NCI-H2171 treated with DMSO at 0.1 percent for 48 hours (cell line): ENCODE measurements at regions not wholly inside any gene's neighbourhood (a gene's known extent, or its start where the extent isn't known, plus 50 kb on each side); places are given as distances from the start of the nearest gene placed in this dataset.

Experiments
- DNase-seq: peaks from one replicate; lab custom pipeline; 2025; lab: John Stamatoyannopoulos, UW

DNA sequence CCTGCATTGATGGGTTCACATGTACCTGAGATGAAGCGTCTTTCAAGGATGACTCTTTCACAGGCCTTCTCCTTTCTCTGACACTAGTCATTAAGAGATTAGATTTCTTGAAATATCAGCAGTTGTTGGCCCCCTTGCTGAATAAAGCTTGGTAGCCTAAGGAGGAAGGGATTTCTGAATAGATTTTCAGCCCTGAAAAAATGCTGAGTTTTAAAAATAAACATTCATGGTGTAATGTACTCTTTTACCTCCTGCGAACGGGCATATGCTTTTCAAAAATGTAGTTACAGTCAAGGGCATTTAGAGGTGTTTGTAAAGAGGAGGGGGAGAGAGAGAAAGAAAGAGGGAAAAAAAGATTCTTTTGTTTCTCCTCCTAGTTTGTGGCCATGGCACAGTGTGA lies 222.7 kb downstream of the SOX4 start:
- no peak for DNase-seq

DNA sequence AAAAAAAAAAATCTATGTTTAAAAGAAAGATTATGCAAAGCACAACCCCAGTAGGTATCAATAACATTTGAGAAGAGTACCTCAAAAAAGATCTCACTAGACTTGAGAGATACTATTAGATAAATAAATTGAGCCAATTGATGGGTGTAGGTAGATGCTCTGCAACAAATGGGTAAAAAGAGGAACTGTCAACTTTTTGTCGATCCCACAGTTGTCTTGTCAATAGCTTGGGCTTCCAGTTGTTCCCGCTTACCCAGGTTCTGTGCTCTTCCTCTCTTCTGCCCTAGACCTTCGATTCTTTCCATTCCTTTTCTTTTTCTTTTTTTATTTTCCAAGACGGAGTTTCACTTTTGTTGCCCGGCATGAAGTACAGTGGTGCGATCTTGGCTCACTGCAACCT lies 226.9 kb downstream of the SOX4 start:
- no peak for DNase-seq

DNA sequence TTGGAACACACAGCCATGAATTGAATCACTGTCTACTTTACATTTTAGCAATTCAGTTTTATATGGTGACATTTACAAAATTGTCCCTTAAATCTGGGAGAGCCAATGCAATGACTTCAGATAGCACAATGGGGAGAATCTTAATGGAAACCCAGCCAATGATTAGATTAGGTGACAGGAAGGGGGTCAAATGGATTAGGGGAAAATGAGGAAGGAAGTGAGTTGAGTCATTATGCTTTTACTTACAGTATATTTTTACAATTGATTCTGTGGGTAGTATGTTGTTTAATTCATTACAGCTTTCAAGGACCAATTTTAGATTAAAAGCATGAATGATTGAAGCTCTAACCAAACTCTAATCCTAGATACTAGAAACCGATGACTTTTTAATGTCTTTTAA lies 229.8 kb downstream of the SOX4 start:
- no peak for DNase-seq

DNA sequence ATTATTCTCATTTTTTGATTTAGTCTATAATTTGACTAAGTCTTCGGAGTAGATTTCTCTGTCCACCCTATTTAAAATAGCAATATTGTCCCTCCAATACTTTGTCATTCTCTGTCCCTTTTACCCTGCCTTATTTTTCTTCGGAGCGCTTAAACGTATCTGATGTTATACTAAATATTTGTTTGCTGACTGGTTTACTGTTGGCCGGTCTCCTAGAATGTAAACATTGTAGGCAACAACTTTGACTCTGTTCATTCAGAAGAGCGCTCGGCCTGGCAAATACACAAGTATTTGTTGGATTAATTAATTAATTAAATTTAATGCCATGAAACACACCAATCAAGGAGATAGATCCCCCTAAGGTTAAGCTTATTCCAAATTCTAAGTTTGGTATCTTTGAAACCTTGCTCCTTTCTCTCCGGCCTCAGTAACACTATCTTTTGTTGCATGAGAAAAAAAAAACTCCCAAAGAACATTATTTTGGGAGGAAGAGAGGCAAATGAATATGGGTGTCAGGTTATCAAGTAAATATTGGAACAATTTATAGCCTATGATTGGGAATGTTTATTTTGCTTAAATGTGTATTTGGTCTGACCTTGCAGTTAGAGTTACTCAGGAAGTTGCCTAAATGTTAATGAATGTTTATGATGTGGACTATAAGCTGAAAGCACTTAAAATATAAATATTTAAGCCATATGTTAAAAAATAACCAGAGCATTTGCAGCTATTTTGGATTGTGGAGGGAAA lies 231.1 kb downstream of the SOX4 start:
- DNase-seq: no peak

DNA sequence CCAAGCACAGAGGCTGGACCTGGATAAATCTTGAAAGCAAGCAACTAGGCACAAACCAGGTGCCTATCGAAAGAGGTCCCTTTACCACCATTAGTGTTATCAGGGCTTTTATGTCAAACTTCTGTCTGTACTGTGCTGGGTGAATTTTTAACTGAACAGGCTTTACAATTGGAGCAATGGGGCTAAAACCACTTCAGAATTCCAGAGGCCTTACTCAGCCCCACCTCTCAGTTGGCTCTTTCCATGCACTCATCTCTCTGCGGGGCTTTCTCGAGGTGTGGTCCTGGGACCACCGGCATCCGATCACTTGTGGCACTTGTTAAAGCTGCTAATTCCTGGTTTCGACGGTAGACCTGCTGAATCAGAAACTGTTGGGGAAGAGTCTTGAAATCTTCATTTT lies 232.5 kb downstream of the SOX4 start:
- no peak for DNase-seq

DNA sequence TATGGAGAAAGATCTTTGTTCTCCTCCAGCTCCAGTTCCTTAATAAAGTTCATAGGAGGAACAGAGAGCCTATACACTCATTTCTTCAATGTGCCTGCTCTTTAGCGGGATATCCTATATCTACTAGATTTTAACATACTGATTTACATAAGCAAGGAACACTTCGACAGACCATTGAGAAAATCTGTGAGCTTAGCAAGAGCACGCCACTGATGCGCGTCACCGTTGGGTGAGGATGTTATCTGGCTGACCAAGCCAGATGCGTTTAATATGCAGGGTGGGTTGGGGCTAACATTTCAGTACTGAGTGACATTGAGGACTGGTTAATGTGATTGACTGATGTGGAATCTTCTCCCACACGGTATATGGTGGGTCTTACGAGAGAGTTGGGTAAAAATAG lies 233.4 kb downstream of the SOX4 start:
- no peak for DNase-seq

DNA sequence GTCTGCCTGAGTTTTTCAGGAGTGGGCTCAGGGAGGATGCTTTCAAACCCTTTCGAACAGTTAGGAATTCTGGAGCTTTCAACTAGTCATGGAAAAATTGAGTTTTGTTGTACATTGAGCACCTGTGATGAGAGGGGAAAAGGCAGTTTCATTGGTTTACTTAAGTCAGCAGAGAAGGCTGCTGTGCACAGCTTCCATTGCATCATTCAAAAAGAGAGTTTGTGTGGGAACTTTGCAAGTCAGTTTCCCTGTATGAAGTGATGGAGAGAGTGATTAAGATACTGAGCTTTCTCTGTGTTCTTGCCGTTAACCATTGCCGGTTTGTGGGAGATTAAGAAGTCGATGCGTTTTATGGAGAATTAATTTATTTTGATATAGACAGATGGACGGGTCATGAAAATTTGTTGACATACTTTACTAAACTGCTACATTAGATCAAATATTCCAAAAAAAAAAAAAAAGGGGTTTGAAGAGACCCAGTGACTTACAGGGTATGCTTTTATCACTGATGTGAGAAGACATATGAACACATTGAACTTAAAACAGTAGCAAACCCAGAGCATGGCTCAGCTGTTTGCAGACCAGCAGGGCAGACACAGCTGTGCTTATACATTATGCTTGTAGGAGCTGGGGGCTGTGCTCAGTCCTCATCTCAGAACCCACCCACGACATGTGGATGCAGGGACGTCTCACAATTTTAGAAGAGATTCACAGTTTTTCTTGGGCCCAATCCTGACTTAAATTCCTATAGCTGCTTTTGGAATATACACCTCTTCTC lies 234.1 kb downstream of the SOX4 start:
- no peak for DNase-seq

DNA sequence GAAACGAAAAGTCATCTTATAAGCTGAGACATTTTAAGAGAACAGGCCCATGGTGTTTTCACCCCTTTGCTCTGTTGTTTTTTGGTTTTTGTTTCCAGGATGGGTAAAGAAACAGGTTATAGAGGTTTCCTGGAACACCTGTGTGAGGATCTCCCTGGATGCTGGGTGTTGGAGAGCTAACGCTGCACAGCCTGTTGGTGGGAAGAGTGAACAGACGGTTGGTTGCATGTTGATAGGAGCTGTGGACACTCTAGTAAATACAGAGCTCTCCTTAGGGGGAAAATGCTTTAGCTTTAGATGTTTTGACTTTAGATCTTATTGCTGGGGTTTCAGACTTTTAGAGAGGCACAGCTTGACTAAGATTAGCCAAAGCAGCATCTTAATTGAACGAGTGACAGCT lies 235.2 kb downstream of the SOX4 start:
- no peak for DNase-seq

DNA sequence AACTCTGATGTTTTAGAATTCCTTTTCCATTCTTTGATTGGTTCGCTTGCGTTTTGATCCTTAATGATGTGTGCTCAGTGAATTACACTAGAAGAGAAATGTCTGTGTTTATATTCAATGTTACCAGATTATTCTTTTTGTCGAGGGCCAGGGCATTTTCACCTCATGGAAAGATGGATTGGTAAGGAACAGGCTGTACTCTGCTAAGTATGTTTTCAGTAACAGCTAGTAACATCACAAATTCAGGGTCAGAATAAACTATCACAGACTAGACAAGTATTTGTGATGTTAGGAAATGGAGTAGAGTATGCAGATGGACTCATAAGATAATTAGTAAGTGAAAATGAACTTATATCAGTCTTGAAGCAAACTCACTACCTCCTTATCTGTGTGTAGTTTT lies 235.6 kb downstream of the SOX4 start:
- DNase-seq: no peak

DNA sequence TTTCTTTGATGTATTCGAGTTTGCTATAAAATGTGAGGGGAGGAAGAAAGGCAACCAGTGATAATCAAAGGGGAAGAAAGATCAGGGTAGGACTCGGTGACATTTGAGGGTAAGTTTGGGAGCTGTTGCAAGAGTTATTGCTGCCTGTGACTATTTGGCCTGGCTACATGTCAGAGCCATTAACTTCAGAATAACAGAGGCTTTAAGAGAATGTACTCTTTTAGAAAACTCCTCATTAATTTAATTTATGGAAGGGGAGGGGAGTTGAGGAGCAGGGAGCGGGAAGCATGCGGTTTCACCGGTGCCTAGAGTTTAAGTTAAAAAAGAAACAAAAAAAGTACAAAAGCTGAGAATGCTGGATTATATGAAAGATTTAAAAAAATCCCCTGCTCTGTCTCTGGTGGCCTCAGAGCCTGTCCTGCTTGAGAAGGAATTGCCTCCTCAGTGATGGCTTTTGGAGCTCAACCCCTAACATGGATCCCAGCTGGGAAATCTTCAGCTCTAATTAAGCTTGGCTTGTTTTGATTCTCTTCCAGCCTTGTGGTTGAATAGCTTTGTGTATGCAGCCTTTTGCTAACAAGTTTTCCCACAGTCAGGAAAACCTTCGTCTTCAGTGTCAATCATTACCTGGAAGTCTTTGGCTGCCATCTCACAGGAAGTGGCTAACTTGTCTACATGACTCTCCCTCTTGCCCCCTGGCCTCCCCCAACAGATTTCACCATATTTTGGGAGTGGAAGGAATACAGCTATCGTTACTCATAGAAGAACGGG lies 238.2 kb downstream of the SOX4 start:
- no peak for DNase-seq

DNA sequence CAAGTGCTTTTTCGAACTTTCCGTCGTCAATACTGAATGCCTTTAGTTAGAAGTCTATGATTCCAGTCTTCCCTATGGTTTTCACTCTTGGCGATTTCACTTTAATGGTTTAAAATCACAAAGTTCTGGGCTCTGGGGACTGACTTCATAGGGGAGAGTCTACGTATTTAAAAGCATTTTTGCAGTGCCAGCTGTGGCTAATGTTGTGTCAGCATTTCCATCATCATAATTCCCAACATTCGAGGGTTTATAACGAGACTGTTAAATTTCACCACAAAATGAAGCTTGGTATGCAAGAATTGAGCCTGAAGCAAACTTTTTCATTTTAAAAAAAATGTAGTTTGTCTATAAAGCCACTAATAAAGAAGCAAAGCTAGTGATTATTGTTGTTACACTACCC lies 242.7 kb downstream of the SOX4 start:
- DNase-seq: no peak

DNA sequence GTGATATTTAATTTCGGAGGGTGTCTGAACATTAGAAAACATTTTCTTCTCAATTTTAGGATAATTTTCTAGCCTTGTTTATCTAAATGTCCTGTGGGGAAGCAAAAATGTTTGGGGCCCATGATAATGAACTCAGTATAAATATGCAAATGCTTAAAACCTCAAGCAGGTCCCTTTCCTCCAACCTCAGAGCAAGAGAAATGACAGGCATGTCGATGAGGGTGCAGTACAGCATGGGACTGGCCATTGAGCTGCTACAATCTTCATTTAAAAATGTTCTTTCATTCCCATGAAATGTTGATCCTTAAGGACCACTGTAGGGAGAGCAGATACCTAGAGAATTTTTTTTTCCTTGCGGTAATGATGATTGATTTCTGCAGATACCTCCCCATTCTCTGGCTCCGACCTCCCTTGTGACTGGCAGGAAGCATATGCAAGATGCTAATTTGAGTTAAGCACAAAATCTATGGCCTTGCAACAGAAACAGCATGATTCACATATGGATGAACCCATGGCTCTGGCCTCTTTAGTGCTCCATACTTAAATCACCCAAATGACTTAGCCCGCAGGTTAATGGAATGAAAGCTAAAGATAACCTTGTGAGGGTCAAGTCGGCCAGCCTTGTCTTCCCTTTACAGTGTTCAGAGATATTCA lies 243.3 kb downstream of the SOX4 start:
- DNase-seq: no peak

DNA sequence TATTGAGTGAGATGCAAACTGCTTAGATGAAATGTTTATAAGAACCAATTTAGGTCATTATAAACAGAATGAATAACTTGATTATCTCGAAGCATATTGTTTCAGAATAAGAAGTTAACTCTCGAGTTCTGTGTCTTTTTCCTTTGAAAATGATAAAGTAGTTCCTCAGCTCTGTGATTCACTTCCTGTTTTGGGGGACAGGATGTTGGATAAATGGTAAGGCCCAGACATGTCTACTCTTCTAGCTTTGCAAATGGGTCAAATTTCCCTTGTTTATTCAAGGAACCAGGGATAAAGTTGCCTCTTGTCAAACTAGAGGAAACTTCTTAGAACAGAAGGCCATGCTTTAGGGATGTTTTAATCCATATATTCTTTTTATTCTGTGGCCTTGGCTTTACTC lies 246.9 kb downstream of the SOX4 start:
- DNase-seq: no peak

DNA sequence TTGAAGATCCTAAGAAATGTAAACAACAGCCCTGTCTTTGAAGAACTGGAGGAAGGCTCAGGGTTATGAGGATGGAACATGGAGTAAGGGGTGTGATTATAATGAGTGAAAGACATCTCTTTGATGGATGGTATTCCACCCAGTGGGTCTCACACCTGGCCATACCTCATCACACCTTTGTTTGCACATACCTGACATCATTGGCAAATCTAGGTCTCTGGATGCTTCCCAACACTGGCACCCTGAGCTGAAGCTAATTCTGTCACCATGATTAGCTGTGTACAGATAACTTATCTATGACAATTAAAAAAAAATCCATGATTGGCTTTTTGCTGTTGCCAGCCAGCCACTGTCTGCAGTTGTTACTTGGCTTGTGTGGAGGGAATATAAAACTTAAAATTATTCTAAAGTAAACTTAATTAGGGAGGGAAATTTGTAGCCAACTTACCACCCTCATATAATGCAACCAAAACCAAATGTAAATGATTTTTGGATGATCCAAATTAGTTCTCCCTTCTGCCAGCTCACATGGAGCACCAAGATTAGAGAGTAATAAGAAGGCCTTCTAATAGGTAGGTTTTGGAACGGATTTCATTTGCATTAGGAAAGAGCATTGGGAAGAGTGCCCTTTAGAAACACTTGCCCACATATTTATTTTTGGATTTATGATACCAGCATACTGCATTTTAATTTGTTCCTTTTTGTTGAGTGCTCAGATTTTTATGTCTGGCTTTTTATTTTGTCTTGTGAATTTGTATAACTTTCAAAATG lies 249.5 kb downstream of the SOX4 start:
- no peak for DNase-seq

DNA sequence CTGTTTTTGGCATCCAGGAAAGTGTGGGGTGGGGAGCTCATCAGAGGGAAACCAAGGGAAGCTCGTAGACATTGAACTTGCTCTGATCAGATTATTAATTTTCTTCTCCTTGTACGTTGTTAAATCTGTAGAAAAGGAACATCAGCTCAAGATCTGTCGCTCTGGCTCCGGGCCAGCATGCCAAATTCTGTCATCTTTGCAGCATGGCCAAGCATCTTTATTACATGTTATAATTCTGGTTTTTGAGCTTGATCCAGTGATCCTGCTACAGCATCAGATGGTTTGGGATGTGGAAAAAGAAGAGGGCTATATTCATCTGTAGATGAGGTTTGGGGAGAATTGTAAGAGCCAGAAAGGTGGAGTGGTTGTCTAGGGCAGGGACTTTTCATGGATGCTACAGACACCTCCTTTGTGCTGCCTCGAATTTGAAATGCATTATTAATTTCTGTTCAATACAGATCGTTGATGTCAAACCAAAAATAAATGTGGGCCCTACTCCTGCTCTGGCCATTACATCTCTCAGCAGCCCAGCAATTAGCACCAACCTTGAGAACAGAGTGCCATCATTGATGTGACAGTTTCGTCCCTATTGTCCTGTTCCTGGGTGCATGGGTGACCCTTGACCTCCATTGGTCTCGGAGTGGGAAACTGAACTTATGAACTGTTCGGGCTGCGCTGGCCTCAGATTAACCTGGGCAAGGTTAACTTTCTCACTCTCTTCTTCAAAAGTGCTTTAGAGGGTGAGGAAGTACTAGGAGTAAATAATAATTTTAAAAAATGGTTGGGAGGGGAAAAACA lies 250.8 kb downstream of the SOX4 start:
- no peak for DNase-seq

DNA sequence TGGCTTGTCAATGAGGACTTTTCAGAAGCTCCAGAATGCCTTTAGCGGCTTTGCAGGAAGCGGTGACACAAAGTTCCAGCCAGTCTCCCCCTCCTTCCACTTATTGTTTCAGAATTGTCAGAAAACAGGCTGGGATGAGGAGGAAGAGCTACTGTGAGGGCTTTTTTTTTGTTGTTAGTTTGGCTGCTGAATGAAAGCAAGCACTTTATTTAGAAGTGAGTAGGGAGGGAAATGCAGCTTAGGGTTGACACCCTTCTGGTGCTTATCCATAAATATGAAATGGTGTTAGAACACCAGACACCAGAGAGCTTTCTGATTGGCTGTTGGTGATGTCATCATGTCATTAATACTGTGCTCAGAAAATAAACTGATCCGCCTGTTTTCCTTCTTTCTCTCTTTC lies 251.5 kb downstream of the SOX4 start:
- peak; percentile 30 for DNase-seq

DNA sequence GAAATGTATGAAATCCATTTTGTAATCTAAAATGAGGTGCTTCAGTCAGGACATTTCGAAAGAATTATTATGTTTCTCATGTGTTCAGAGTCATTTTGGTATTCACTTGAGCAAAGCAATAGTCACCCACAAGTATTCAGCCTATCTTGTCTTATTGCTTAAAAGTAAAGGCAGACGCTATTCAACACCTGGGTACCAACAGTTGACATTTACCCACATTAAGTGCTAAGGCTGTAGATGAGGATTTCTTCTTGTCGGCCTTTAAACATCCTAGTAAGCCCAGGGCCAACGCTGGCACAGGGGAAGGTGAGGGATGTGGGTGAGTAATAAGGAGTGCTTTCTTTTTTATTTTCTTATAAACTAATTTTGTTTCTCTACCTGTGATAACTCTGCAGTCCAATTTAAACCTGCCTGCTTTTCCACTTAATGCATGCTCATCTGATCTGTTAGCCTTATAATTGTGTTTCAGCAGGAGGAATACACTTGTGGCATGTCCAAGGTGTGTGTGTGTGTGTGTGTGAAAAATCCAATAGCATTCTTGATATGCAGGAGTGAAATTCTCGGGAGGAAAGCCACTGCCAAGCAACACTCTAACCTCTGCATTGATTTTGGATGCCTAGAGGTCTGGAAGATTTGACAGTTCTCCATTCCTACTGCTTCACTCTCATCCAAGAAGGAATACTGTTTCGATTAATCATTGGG lies 252.0 kb downstream of the SOX4 start:
- peak; percentile 30 for DNase-seq

DNA sequence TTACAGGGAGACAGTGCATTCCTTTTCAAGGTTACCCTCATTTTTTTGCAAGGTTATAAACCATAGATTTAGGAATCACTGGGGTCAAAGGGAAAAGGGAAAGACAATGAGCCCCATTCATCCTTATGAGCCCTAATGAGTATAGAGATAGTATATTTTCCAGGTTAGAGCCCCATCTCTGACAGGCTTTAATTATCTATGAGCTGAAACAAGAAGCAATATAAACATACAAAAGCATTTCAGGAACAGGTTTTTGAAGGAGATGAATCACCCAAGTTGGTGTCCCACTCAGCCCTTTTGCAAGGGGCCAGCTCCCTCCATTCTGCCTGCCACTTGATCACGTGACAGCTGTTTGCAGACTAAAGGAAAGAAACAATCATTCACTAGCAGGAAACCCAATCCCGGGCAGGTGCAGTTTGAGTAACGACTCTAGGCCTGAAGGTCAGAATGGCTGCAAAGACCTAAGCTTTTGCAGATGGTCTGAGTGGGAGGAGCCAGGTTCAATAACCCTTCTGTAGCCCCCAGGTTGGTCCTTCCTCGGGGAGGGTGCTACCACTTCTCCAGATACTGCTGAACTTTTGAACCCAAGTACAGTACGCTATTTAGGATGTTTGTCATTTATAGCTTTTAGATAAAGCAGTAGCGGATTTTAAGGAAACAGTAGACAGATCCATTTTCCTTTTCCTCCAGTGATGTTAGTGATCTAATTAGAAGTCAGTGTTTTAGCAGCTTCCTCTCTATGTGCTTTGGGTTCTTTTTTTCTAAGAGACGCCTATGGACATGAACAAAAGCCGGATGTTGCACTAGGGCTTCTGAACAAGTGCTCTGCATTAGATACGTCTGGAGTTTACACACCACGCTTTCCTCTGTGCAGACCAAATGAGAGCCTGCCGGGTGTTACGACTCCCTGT lies 253.2 kb downstream of the SOX4 start:
- DNase-seq: peak; percentile 80
